Spinal cord (tissue), 9 donors: ENCODE measurements at regions not wholly inside any gene's neighbourhood (a gene's known extent, or its start where the extent isn't known, plus 50 kb on each side); places are given as distances from the start of the nearest gene placed in this dataset.
A peak's percentile ranks its signal among the peaks of the same experiment; 100 is the strongest.

ENCODE experiments used
- DNase-seq, 6 donors: peaks; one replicate each; pipeline versions ENCODE4 v3.0.0 to v3.0.0-alpha.2; 2013 to 2015; ENCODE audit warnings: low spot score in 6 of 6, low read depth in 4 of 6
- H3K27ac ChIP-seq: one replicate; pipeline ENCODE4 v1.5.1; 2013; ENCODE audit warnings: low read depth, low read length, control low read depth
- H3K27me3 ChIP-seq: one replicate; pipeline ENCODE4 v1.6.1; 2013; ENCODE audit warnings: low read length; ENCODE audit not compliant: control insufficient read depth, insufficient read depth
- H3K36me3 ChIP-seq: one replicate; pipeline ENCODE4 v1.6.1; 2013; ENCODE audit warnings: low read length; ENCODE audit not compliant: control insufficient read depth, insufficient read depth
- H3K4me1 ChIP-seq: one replicate; pipeline ENCODE4 v1.6.1; 2013; ENCODE audit warnings: low read length; ENCODE audit not compliant: control insufficient read depth, insufficient read depth
- H3K4me3 ChIP-seq: one replicate; pipeline ENCODE4 v1.5.1; 2013; ENCODE audit warnings: low read depth, low read length, control low read depth
- H3K9me3 ChIP-seq: one replicate; pipeline ENCODE4 v1.6.1; 2013; ENCODE audit warnings: low read length; ENCODE audit not compliant: control insufficient read depth, insufficient read depth
- WGBS: methylation state at CpG from one replicate; pipeline ENCODE4 v1.1.5; 2013; ENCODE audit warnings: missing lambda C conversion rate; ENCODE audit not compliant: insufficient coverage; 5-methylcytosine and 5-hydroxymethylcytosine counted together
- donor health status: healthy.

- H3K4me3 ChIP-seq = no peak overlapping the region
- no peaks in the 10 kb centered on the region for H3K36me3 ChIP-seq
- no peaks in the 10 kb centered on the region for H3K4me1 ChIP-seq
- H3K27me3 ChIP-seq = no peaks in the 10 kb centered on the region
- H3K9me3 ChIP-seq = no peaks in the 10 kb centered on the region
- H3K27ac ChIP-seq = no peak overlapping the region
- DNase-seq = peak in 2 of 6 donors; percentile 1 to 58
Observed at GRCh38 chr9:11933926-11934325, 759.3 kb upstream of the TYRP1 start.

GRCh38 chr9:11946531-11946930 is 746.7 kb upstream of the TYRP1 start:
- no peaks in the 10 kb centered on the region for H3K4me1 ChIP-seq
- H3K27ac ChIP-seq = no peak overlapping the region
- H3K4me3 ChIP-seq = no peak overlapping the region
- no peaks in the 10 kb centered on the region for H3K27me3 ChIP-seq
- DNase-seq = no peak
- no peaks in the 10 kb centered on the region for H3K36me3 ChIP-seq
- no CpG with 5 or more reads among the region's 1 CpG for WGBS
- H3K9me3 ChIP-seq = no peaks in the 10 kb centered on the region

GRCh38 chr9:11962327-11962726 is 730.9 kb upstream of the TYRP1 start:
- Histone ChIP-seq H3K9me3 (no peaks in the 10 kb centered on the region), H3K4me1 (peaks cover 3% of the 10 kb centered on the region), H3K27ac (no peak overlapping the region), H3K4me3 (no peak overlapping the region), H3K27me3 (no peaks in the 10 kb centered on the region), H3K36me3 (no peaks in the 10 kb centered on the region)
- DNase-seq = no peak
- whole genome bisulfite sequencing = no CpG with 5 or more reads among the region's 4 CpGs

- H3K27me3 ChIP-seq = no peaks in the 10 kb centered on the region
- 42% methylated on average over 2 of the region's 4 CpGs for WGBS
- peaks cover 3% of the 10 kb centered on the region for H3K4me1 ChIP-seq
- H3K27ac ChIP-seq = no peak overlapping the region
- no peaks in the 10 kb centered on the region for H3K36me3 ChIP-seq
- H3K4me3 ChIP-seq = no peak overlapping the region
- no peak for DNase-seq
- H3K9me3 ChIP-seq = no peaks in the 10 kb centered on the region
Observed at GRCh38 chr9:11966786-11967185, 726.4 kb upstream of the TYRP1 start.

- peaks cover 3% of the 10 kb centered on the region for H3K4me1 ChIP-seq
- no peaks in the 10 kb centered on the region for H3K27me3 ChIP-seq
- 88% methylated on average over 1 of the region's 1 CpG for WGBS
- H3K36me3 ChIP-seq = no peaks in the 10 kb centered on the region
- H3K9me3 ChIP-seq = no peaks in the 10 kb centered on the region
- H3K27ac ChIP-seq = no peak overlapping the region
- no peak overlapping the region for H3K4me3 ChIP-seq
- no peak for DNase-seq
Observed at GRCh38 chr9:11968631-11969030, 724.6 kb upstream of the TYRP1 start.

- no peaks in the 10 kb centered on the region for H3K4me1 ChIP-seq
- H3K9me3 ChIP-seq = no peaks in the 10 kb centered on the region
- no peaks in the 10 kb centered on the region for H3K27me3 ChIP-seq
- H3K36me3 ChIP-seq = no peaks in the 10 kb centered on the region
- no CpG with 5 or more reads among the region's 1 CpG for WGBS
- H3K4me3 ChIP-seq = no peak overlapping the region
- no peak overlapping the region for H3K27ac ChIP-seq
- peak in 1 of 6 donors; percentile 11 for DNase-seq
Observed at GRCh38 chr9:11973011-11973410, 720.2 kb upstream of the TYRP1 start.

- Histone ChIP-seq H3K27ac (no peak overlapping the region), H3K27me3 (no peaks in the 10 kb centered on the region), H3K4me3 (no peak overlapping the region), H3K9me3 (no peaks in the 10 kb centered on the region), H3K4me1 (no peaks in the 10 kb centered on the region), H3K36me3 (no peaks in the 10 kb centered on the region)
- DNase-seq = no peak
- WGBS = no CpG with 5 or more reads among the region's 1 CpG
Observed at GRCh38 chr9:11973511-11973910, 719.7 kb upstream of the TYRP1 start.

- H3K27ac ChIP-seq = no peak overlapping the region
- no peaks in the 10 kb centered on the region for H3K4me1 ChIP-seq
- no peak overlapping the region for H3K4me3 ChIP-seq
- no peaks in the 10 kb centered on the region for H3K36me3 ChIP-seq
- no peaks in the 10 kb centered on the region for H3K9me3 ChIP-seq
- DNase-seq = peak in 1 of 6 donors; percentile 50
- H3K27me3 ChIP-seq = no peaks in the 10 kb centered on the region
- WGBS = no CpG with 5 or more reads among the region's 1 CpG
Observed at GRCh38 chr9:11992866-11993265, 700.3 kb upstream of the TYRP1 start.

GRCh38 chr9:12014488-12014887 is 678.7 kb upstream of the TYRP1 start:
- DNase-seq = no peak
- Histone ChIP-seq H3K27ac (no peak overlapping the region), H3K27me3 (no peaks in the 10 kb centered on the region), H3K4me3 (no peak overlapping the region), H3K9me3 (peaks cover 5% of the 10 kb centered on the region), H3K36me3 (no peaks in the 10 kb centered on the region), H3K4me1 (no peaks in the 10 kb centered on the region)
- no CpG with 5 or more reads among the region's 1 CpG for WGBS

GRCh38 chr9:12054235-12054634 is 639.0 kb upstream of the TYRP1 start:
- peaks cover 3% of the 10 kb centered on the region for H3K9me3 ChIP-seq
- no peaks in the 10 kb centered on the region for H3K36me3 ChIP-seq
- no peak overlapping the region for H3K27ac ChIP-seq
- no peak overlapping the region for H3K4me3 ChIP-seq
- no peaks in the 10 kb centered on the region for H3K27me3 ChIP-seq
- no peak for DNase-seq
- no peaks in the 10 kb centered on the region for H3K4me1 ChIP-seq
- WGBS = 87% methylated on average over 5 of the region's 8 CpGs
